ENCODE measurements at regions not wholly inside any gene's neighbourhood (a gene's known extent, or its start where the extent isn't known, plus 50 kb on each side); places are given as distances from the start of the nearest gene placed in this dataset.

- TF ChIP-seq GATA2 (IDR thresholded peaks at IDR 0.05; ENCODE audit: low read depth, low read length) = no peak
- TF ChIP-seq GATA3 (IDR thresholded peaks at IDR 0.05; ENCODE audit: low read depth, low read length) = no peak
These were observed 255.1 kb upstream of the THUMPD2 start for GRCh38 chr2:40034198-40034597.

Measured in SH-SY5Y (cell line).